ENCODE measurements at regions not wholly inside any gene's neighbourhood (a gene's known extent, or its start where the extent isn't known, plus 50 kb on each side); places are given as distances from the start of the nearest gene placed in this dataset.

- TF ChIP-seq MAX (IDR thresholded peaks at IDR 0.05; ENCODE audit: low read depth): no peak
- TF ChIP-seq ELF1 (IDR thresholded peaks at IDR 0.05): no peak
- no peak for TF ChIP-seq SIN3A (IDR thresholded peaks at IDR 0.05; ENCODE audit: borderline replicate concordance, low read depth, low read length)
- TF ChIP-seq SMC3 (IDR thresholded peaks at IDR 0.05; ENCODE audit: low read depth, low read length): no peak
Observed at GRCh38 chrX:20623448-20623847, 356.7 kb upstream of the RPS6KA3 start (continued).

- Histone ChIP-seq H4K20me1 (ENCODE audit: insufficient read depth) (no peaks in the 10 kb centered on the region), H3K9me3 (no peaks in the 10 kb centered on the region), H3K79me2 (ENCODE audit: insufficient read depth) (no peaks in the 10 kb centered on the region), H3K27me3 (ENCODE audit: insufficient read depth) (no peaks in the 10 kb centered on the region), H3K27ac (ENCODE audit: low read depth in 2 of 2, low read length in 1 of 2) (no peak overlapping the region), H3K36me3 (replicated peaks in 1 of 2; ENCODE audit: control insufficient read depth in 1 of 2, insufficient read depth in 2 of 2, low read length in 1 of 2) (no peaks in the 10 kb centered on the region), H3K4me1 (ENCODE audit: control insufficient read depth in 1 of 2, insufficient read depth in 2 of 2, low read depth in 1 of 2, low read length in 1 of 2) (no peaks in the 10 kb centered on the region), H3K9ac (no peak overlapping the region), H3K4me2 (no peak overlapping the region), H3K4me3 (ENCODE audit: low read depth in 2 of 2, low read length in 1 of 2) (no peak overlapping the region), H2AFZ (ENCODE audit: low read depth) (no peak overlapping the region), H3F3A (replicated peaks; ENCODE audit: insufficient read depth) (no peaks in the 10 kb centered on the region), H3K9me2 (no peaks in the 10 kb centered on the region)
- 18% methylated on average over 2 of the region's 2 CpGs for WGBS (ENCODE audit: low lambda C conversion rate)
- CTCF ChIA-PET: interaction anchor here (1.0 kb wide), 1 partner anchor 90 kb away, joined by 3 read pairs; no protein-coding TSS in a partner anchor
- POLR2A ChIA-PET: no interaction called here
- no peak for DNase-seq
- TF ChIP-seq REST (IDR thresholded peaks at IDR 0.05; ENCODE audit: low read depth, low read length) (no peak), NFIC (IDR thresholded peaks at IDR 0.05; ENCODE audit: borderline replicate concordance) (no peak), RCOR1 (IDR thresholded peaks at IDR 0.05; ENCODE audit: low read length) (no peak), MEF2A (IDR thresholded peaks at IDR 0.05; ENCODE audit: borderline replicate concordance, low read depth) (no peak), EZH2phosphoT487 (IDR thresholded peaks at IDR 0.05; ENCODE audit: borderline replicate concordance, low read depth) (no peak), ZBTB33 (IDR thresholded peaks at IDR 0.05; ENCODE audit: borderline replicate concordance, low read depth) (no peak), FOXJ3 (CRISPR knock-in tag; IDR thresholded peaks at IDR 0.05) (no peak), CHD2 (IDR thresholded peaks at IDR 0.05; ENCODE audit: low read length, partially characterized antibody) (no peak), TCF12 (IDR thresholded peaks at IDR 0.05) (no peak)
Observed at GRCh38 chrX:20620306-20620705, 353.6 kb upstream of the RPS6KA3 start.
